ENCODE measurements at regions not wholly inside any gene's neighbourhood (a gene's known extent, or its start where the extent isn't known, plus 50 kb on each side); places are given as distances from the start of the nearest gene placed in this dataset.

- TF ChIP-seq EZH2 (IDR thresholded peaks at IDR 0.05; ENCODE audit: insufficient read depth, poor library complexity, severe bottlenecking) = no peak
- TF ChIP-seq EZH2phosphoT487 (IDR thresholded peaks at IDR 0.05; ENCODE audit: insufficient read depth, low read depth) = no peak
Observed at GRCh38 chr3:20352546-20353179, 166.7 kb upstream of the SGO1 start.
